IMR-90 (cell line): ENCODE measurements at regions not wholly inside any gene's neighbourhood (a gene's known extent, or its start where the extent isn't known, plus 50 kb on each side); places are given as distances from the start of the nearest gene placed in this dataset.

Experiments used
- ATAC-seq: fragments of 200-7000 bp; cut with Tn5 transposase; 2 replicates; pipeline ENCODE4 v1.9.1; 2020; ENCODE audit warnings: low read depth, mild to moderate bottlenecking, moderate library complexity
- BruUV-seq: library from RNA; stranded (reverse); fragments of 400-500 nt; replicated peaks from 2 replicates; lab custom pipeline; 2021; lab: Mats Ljungman, UMichigan
- CTCF ChIA-PET: fragments of 300-600 bp; formaldehyde crosslinking; extraction: SDS; loops from one replicate; lab custom pipeline; 2021; ENCODE audit warnings: antibody characterized with exemption; lab: Yijun Ruan, JAX
- POLR2A ChIA-PET: fragments of 300-600 bp; sonication (Branson Sonifier 250); formaldehyde crosslinking; loops from one replicate; lab custom pipeline; 2022; ENCODE audit warnings: antibody characterized with exemption; ENCODE audit not compliant: unreplicated experiment; lab: Charles Lee
- DNase-seq: peaks from one replicate; pipeline ENCODE4 v3.0.0; 2013
- H2AFZ ChIP-seq: replicated peaks from 2 replicates; pipeline ENCODE3; 2013; ENCODE audit warnings: low read length, mild to moderate bottlenecking; ENCODE audit not compliant: poor library complexity
- H2AK5ac ChIP-seq: 2 replicates; pipeline ENCODE4 v1.6.1; 2013; ENCODE audit warnings: low read depth, low read length, inconsistent platforms
- H2AK9ac ChIP-seq: replicated peaks from 2 replicates; pipeline ENCODE3; 2013; ENCODE audit warnings: mild to moderate bottlenecking, low read depth, low read length, moderate library complexity; ENCODE audit not compliant: poor library complexity
- H2BK120ac ChIP-seq: 2 replicates; pipeline ENCODE4 v1.6.1; 2013; ENCODE audit warnings: low read depth, low read length, inconsistent platforms
- H2BK15ac ChIP-seq: 3 replicates; pipeline ENCODE4 v1.6.1; 2013; ENCODE audit warnings: low read depth, low read length, inconsistent platforms
- H2BK20ac ChIP-seq: 2 replicates; pipeline ENCODE4 v1.6.1; 2013; ENCODE audit warnings: low read depth, mild to moderate bottlenecking, inconsistent platforms, low read length, moderate library complexity
- H2BK5ac ChIP-seq: 2 replicates; pipeline ENCODE4 v1.6.1; 2013; ENCODE audit warnings: mild to moderate bottlenecking, low read depth, low read length, inconsistent platforms; ENCODE audit not compliant: poor library complexity, severe bottlenecking
- H3K14ac ChIP-seq: replicated peaks from 2 replicates; pipeline ENCODE4 v1.6.1; 2013; ENCODE audit warnings: low read depth, low read length, inconsistent platforms
- H3K18ac ChIP-seq: 2 replicates; pipeline ENCODE4 v1.6.1; 2013; ENCODE audit warnings: low read depth, low read length, control low read depth
- H3K23ac ChIP-seq: 2 replicates; pipeline ENCODE4 v1.6.1; 2013; ENCODE audit warnings: low read depth, low read length, inconsistent platforms
- H3K27ac ChIP-seq: 2 replicates; pipeline ENCODE4 v1.5.1; 2013; ENCODE audit warnings: mild to moderate bottlenecking, control low read depth, low read length; ENCODE audit not compliant: insufficient read depth
- H3K27me3 ChIP-seq: 2 replicates; pipeline ENCODE4 v1.6.1; 2013; ENCODE audit warnings: low read length; ENCODE audit not compliant: control insufficient read depth, insufficient read depth
- H3K36me3 ChIP-seq: 2 replicates; pipeline ENCODE4 v1.6.1; 2013; ENCODE audit warnings: low read length, mixed read lengths; ENCODE audit not compliant: control insufficient read depth, insufficient read depth
- H3K4ac ChIP-seq: 2 replicates; pipeline ENCODE4 v1.6.1; 2013; ENCODE audit warnings: low read depth, low read length, inconsistent platforms
- H3K4me1 ChIP-seq: 2 replicates; pipeline ENCODE4 v1.6.1; 2013; ENCODE audit warnings: low read length, mixed read lengths; ENCODE audit not compliant: control insufficient read depth, insufficient read depth
- H3K4me2 ChIP-seq: 2 replicates; pipeline ENCODE4 v1.6.1; 2013; ENCODE audit warnings: low read depth, mild to moderate bottlenecking, control low read depth, low read length, moderate library complexity
- H3K4me3 ChIP-seq: 2 replicates; pipeline ENCODE4 v1.5.1; 2013; ENCODE audit warnings: low read depth, mild to moderate bottlenecking, control low read depth, low read length, moderate library complexity; ENCODE audit not compliant: insufficient read depth
- H3K56ac ChIP-seq: 2 replicates; pipeline ENCODE4 v1.6.1; 2013; ENCODE audit warnings: low read length, inconsistent platforms; ENCODE audit not compliant: insufficient read depth; ENCODE audit errors: extremely low read depth
- H3K79me1 ChIP-seq, 2 experiments: 2 replicates each; pipeline ENCODE4 v1.6.1; 2013; ENCODE audit warnings: low read length in 2 of 2, inconsistent platforms in 1 of 2, low read depth in 1 of 2
- H3K9ac ChIP-seq: 2 replicates; pipeline ENCODE4 v1.6.1; 2013; ENCODE audit warnings: low read depth, low read length, control low read depth
- H3K9me1 ChIP-seq: 2 replicates; pipeline ENCODE4 v1.6.1; 2013; ENCODE audit warnings: low read length, inconsistent platforms; ENCODE audit not compliant: insufficient read depth
- H3K9me3 ChIP-seq: 2 replicates; pipeline ENCODE4 v1.6.1; 2013; ENCODE audit warnings: low read length; ENCODE audit not compliant: control insufficient read depth, insufficient read depth
- H4K20me1 ChIP-seq: 2 replicates; pipeline ENCODE4 v1.6.1; 2013; ENCODE audit warnings: low read length, inconsistent platforms; ENCODE audit not compliant: insufficient read depth
- H4K5ac ChIP-seq: 2 replicates; pipeline ENCODE4 v1.6.1; 2013; ENCODE audit warnings: mild to moderate bottlenecking, low read depth, low read length, control low read depth
- H4K8ac ChIP-seq, 2 experiments: 2 replicates each; pipeline ENCODE4 v1.6.1; 2013; ENCODE audit warnings: low read depth in 2 of 2, low read length in 2 of 2, control low read depth in 1 of 2, inconsistent platforms in 1 of 2
- H4K91ac ChIP-seq: 2 replicates; pipeline ENCODE4 v1.6.1; 2013; ENCODE audit warnings: low read depth, low read length, inconsistent platforms; ENCODE audit not compliant: insufficient read depth
- BHLHE40 ChIP-seq: fragments of 150-350 bp; IDR thresholded peaks from 2 replicates; pipeline ENCODE4 v1.6.1; 2016; ENCODE audit warnings: mild to moderate bottlenecking, low read depth, low read length
- CHD1 ChIP-seq: IDR thresholded peaks from 2 replicates; pipeline ENCODE4 v1.6.1; 2012; ENCODE audit warnings: low read depth, low read length, improper control_type of control experiment
- FOS ChIP-seq: fragments of 150-350 bp; IDR thresholded peaks from 2 replicates; pipeline ENCODE4 v1.6.1; 2016; ENCODE audit warnings: low read depth, low read length
- MAFK ChIP-seq: IDR thresholded peaks from 2 replicates; pipeline ENCODE4 v1.6.1; 2012; ENCODE audit warnings: low read depth, low read length, improper control_type of control experiment
- NFE2L2 ChIP-seq: fragments of 150-350 bp; IDR thresholded peaks from 2 replicates; pipeline ENCODE4 v1.6.1; 2016; ENCODE audit warnings: low read depth, mild to moderate bottlenecking, low read length
- RAD21 ChIP-seq: IDR thresholded peaks from 2 replicates; pipeline ENCODE4 v1.6.1; 2012; ENCODE audit warnings: low read length, improper control_type of control experiment
- RCOR1 ChIP-seq: IDR thresholded peaks from 2 replicates; pipeline ENCODE4 v1.6.1; 2012; ENCODE audit warnings: mild to moderate bottlenecking, low read length, improper control_type of control experiment; ENCODE audit not compliant: insufficient replicate concordance
- RFX5 ChIP-seq: IDR thresholded peaks from 2 replicates; pipeline ENCODE4 v1.8.0; 2012; ENCODE audit warnings: low read depth, mild to moderate bottlenecking, low read length, moderate library complexity
- SMC3 ChIP-seq: fragments of 150-350 bp; IDR thresholded peaks from 2 replicates; pipeline ENCODE4 v1.6.1; 2016; ENCODE audit warnings: low read depth, mild to moderate bottlenecking, antibody characterized with exemption, low read length, moderate library complexity
- WGBS, 2 experiments: methylation state at CpG; one replicate each; pipeline versions ENCODE4 v1.1.5 to v1.1.7; 2013; ENCODE audit warnings: missing lambda C conversion rate in 2 of 2; ENCODE audit not compliant: insufficient read length in 1 of 2; ENCODE audit errors: extremely low coverage in 2 of 2; 5-methylcytosine and 5-hydroxymethylcytosine counted together
- dilution Hi-C: fragments of 300-500 bp; cut with HindIII; formaldehyde crosslinking; loops from one replicate; pipeline ENCODE4 v1.14.3; 2018; ENCODE audit warnings: low sequenced_read_pairs; ENCODE audit not compliant: unreplicated experiment
- in situ Hi-C: fragments of 300-500 bp; cut with MboI; formaldehyde crosslinking; loops from 3 replicates; pipeline ENCODE4 v1.14.3; 2019; ENCODE audit warnings: low sequenced_read_pairs, inconsistent platforms, mixed read lengths
- intact Hi-C: fragments of 100-400 bp; cut with micrococcal nuclease; formaldehyde crosslinking; loops from 2 replicates; pipeline ENCODE4 v1.10.0; 2022
- TF ChIP-seq, protein P1 (sequence below): fragments of 150-350 bp; IDR thresholded peaks from 2 replicates; pipeline ENCODE4 v1.6.1; 2017; ENCODE audit warnings: mild to moderate bottlenecking, antibody characterized with exemption, low read length, low read depth
- TF ChIP-seq, protein P2 (sequence below): fragments of 150-350 bp; IDR thresholded peaks from 2 replicates; pipeline ENCODE4 v1.6.1; 2016; ENCODE audit warnings: low read depth, mild to moderate bottlenecking, low read length, moderate library complexity, borderline replicate concordance

DNA sequence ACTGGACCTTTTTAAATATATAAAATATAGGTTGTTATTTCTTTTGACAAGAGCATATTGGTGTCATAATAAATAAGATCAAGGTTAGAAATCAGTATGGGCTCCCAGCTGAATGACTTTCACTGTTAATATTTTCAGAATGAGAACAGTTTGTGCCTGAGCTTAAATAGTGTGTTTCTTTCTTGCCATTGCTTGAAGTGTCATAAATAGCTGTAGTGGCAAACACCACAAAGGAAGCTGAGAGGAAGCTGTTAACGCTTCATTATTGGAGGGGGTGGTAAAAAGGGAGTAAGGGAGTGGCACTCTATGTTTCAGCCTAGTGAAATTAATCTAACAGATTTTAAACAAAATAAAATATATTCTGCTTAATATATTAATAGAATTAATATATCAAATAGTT is 1089.8 kb upstream of the NCAM2 start:
- no peaks in the 10 kb centered on the region for H4K20me1 ChIP-seq
- no peak overlapping the region for H3K18ac ChIP-seq
- no peak overlapping the region for H3K56ac ChIP-seq
- H2AK9ac ChIP-seq: no peak overlapping the region
- in situ Hi-C loops (no loop called here), intact Hi-C loops (no loop called here), dilution Hi-C loops (no loop called here)
- H3K23ac ChIP-seq: no peak overlapping the region
- no peak overlapping the region for H2AFZ ChIP-seq
- peaks cover 5% of the 10 kb centered on the region; the same call in 1 of the 2 replicates for H3K9me3 ChIP-seq
- H3K36me3 ChIP-seq: no peaks in the 10 kb centered on the region
- no peaks in the 10 kb centered on the region for H3K9me1 ChIP-seq
- POLR2A ChIA-PET: no interaction called here
- CTCF ChIA-PET: no interaction called here
- H4K5ac ChIP-seq: no peak overlapping the region
- ATAC-seq (no peak), DNase-seq (no peak)
- H3K14ac ChIP-seq: no peak overlapping the region
- no peak overlapping the region for H3K4me3 ChIP-seq
- no peaks in the 10 kb centered on the region for H3K27me3 ChIP-seq
- H2BK15ac ChIP-seq: no peak overlapping the region
- BruUV-seq: no TSS peak
- H2BK5ac ChIP-seq: no peak overlapping the region
- TF ChIP-seq, protein P1, sequence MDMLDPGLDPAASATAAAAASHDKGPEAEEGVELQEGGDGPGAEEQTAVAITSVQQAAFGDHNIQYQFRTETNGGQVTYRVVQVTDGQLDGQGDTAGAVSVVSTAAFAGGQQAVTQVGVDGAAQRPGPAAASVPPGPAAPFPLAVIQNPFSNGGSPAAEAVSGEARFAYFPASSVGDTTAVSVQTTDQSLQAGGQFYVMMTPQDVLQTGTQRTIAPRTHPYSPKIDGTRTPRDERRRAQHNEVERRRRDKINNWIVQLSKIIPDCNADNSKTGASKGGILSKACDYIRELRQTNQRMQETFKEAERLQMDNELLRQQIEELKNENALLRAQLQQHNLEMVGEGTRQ: no peak
- TF ChIP-seq NFE2L2 (no peak), RFX5 (no peak), BHLHE40 (no peak), MAFK (no peak), CHD1 (no peak), RCOR1 (no peak), RAD21 (no peak), SMC3 (no peak), FOS (no peak)
- TF ChIP-seq, protein P2, sequence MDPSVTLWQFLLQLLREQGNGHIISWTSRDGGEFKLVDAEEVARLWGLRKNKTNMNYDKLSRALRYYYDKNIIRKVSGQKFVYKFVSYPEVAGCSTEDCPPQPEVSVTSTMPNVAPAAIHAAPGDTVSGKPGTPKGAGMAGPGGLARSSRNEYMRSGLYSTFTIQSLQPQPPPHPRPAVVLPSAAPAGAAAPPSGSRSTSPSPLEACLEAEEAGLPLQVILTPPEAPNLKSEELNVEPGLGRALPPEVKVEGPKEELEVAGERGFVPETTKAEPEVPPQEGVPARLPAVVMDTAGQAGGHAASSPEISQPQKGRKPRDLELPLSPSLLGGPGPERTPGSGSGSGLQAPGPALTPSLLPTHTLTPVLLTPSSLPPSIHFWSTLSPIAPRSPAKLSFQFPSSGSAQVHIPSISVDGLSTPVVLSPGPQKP: no peak
- H4K91ac ChIP-seq: no peak overlapping the region
- H2BK120ac ChIP-seq: no peak overlapping the region
- H3K27ac ChIP-seq: no peak overlapping the region
- no peak overlapping the region for H3K4ac ChIP-seq
- no peak overlapping the region for H3K9ac ChIP-seq
- no peak overlapping the region for H2BK20ac ChIP-seq
- no peaks in the 10 kb centered on the region for H3K79me1 ChIP-seq
- no peaks in the 10 kb centered on the region for H3K4me1 ChIP-seq
- H4K8ac ChIP-seq: no peak overlapping the region
- no peak overlapping the region for H3K4me2 ChIP-seq
- no CpG with 5 or more reads among the region's 1 CpG for WGBS, 2 experiments
- H2AK5ac ChIP-seq: no peak overlapping the region
